OCI-LY1 (cell line): ENCODE measurements at regions not wholly inside any gene's neighbourhood (a gene's known extent, or its start where the extent isn't known, plus 50 kb on each side); places are given as distances from the start of the nearest gene placed in this dataset.

Experiments used
- H2AFZ ChIP-seq: fragments of 200-600 bp; sonication (generic), shearing (Covaris generic); 2 replicates; pipeline ENCODE4 v1.6.0; 2014; ENCODE audit warnings: antibody characterized with exemption, mild to moderate bottlenecking, low read length
- H3F3A ChIP-seq: fragments of 200-600 bp; sonication (generic), shearing (Covaris generic); 2 replicates; pipeline ENCODE4 v1.6.0; 2014; ENCODE audit warnings: mild to moderate bottlenecking, antibody characterized with exemption, low read length, moderate library complexity; ENCODE audit not compliant: insufficient read depth
- H3K27ac ChIP-seq: fragments of 200-600 bp; sonication (generic); 2 replicates; pipeline ENCODE4 v1.5.1; 2014; ENCODE audit warnings: low read length, mixed run types, mild to moderate bottlenecking, low read depth; ENCODE audit not compliant: poor library complexity, severe bottlenecking
- H3K27me3 ChIP-seq: fragments of 200-600 bp; sonication (generic); 2 replicates; pipeline ENCODE4 v1.6.0; 2014; ENCODE audit warnings: antibody characterized with exemption, mild to moderate bottlenecking, low read length, moderate library complexity; ENCODE audit not compliant: insufficient read depth
- H3K36me3 ChIP-seq: fragments of 200-600 bp; sonication (generic); 2 replicates; pipeline ENCODE4 v1.6.1; 2014; ENCODE audit warnings: mild to moderate bottlenecking, antibody characterized with exemption, low read length, moderate library complexity, mixed read lengths; ENCODE audit not compliant: insufficient read depth
- H3K4me1 ChIP-seq: fragments of 200-600 bp; sonication (generic); 2 replicates; pipeline ENCODE4 v1.5.1; 2014; ENCODE audit warnings: mild to moderate bottlenecking, low read length, moderate library complexity; ENCODE audit not compliant: insufficient read depth, severe bottlenecking
- H3K4me2 ChIP-seq: fragments of 200-600 bp; sonication (generic), shearing (Covaris generic); 2 replicates; pipeline ENCODE4 v1.6.1; 2014; ENCODE audit warnings: low read length
- H3K4me3 ChIP-seq: fragments of 200-600 bp; sonication (generic); 2 replicates; pipeline ENCODE4 v1.5.1; 2014; ENCODE audit warnings: low read length, low read depth, mild to moderate bottlenecking, mixed read lengths; ENCODE audit not compliant: poor library complexity, severe bottlenecking
- H3K79me2 ChIP-seq: fragments of 200-600 bp; shearing (Covaris generic); 2 replicates; pipeline ENCODE4 v1.6.1; 2016; ENCODE audit warnings: mixed run types, low read length, mixed read lengths; ENCODE audit not compliant: insufficient read depth
- H3K9ac ChIP-seq: fragments of 200-600 bp; sonication (generic), shearing (Covaris generic); 2 replicates; pipeline ENCODE4 v1.6.1; 2014; ENCODE audit warnings: mild to moderate bottlenecking, low read length, mixed read lengths
- H3K9me2 ChIP-seq: fragments of 200-600 bp; sonication (generic), shearing (Covaris generic); 2 replicates; pipeline ENCODE4 v1.6.1; 2014; ENCODE audit warnings: low read depth, mild to moderate bottlenecking, low read length, mixed read lengths
- H3K9me3 ChIP-seq: fragments of 200-600 bp; shearing (Covaris generic); 2 replicates; pipeline ENCODE4 v1.6.1; 2014; ENCODE audit warnings: low read length, mixed read lengths
- H4K20me1 ChIP-seq: fragments of 200-600 bp; sonication (generic), shearing (Covaris generic); 2 replicates; pipeline ENCODE4 v1.6.0; 2016; ENCODE audit warnings: mild to moderate bottlenecking, low read length; ENCODE audit not compliant: insufficient read depth
- CTCF ChIP-seq: fragments of 200-600 bp; sonication (generic), shearing (Covaris generic); IDR thresholded peaks from 2 replicates; pipeline ENCODE4 v1.5.1; 2017; ENCODE audit warnings: mild to moderate bottlenecking, antibody characterized with exemption, low read length, moderate library complexity, mixed read lengths
- EZH2 ChIP-seq: fragments of 200-600 bp; sonication (generic), shearing (Covaris generic); IDR thresholded peaks from 2 replicates; pipeline ENCODE4 v1.8.0; 2017; ENCODE audit warnings: borderline replicate concordance, mixed run types, mild to moderate bottlenecking, antibody characterized with exemption, low read length, moderate library complexity, mixed read lengths

- TF ChIP-seq CTCF = no peak
- no peak for TF ChIP-seq EZH2
- H3K27ac ChIP-seq = no peak overlapping the region
- no peaks in the 10 kb centered on the region for H3K9me2 ChIP-seq
- no peaks in the 10 kb centered on the region for H4K20me1 ChIP-seq
- no peaks in the 10 kb centered on the region for H3K27me3 ChIP-seq
- no peak overlapping the region for H3K4me3 ChIP-seq
- H3K4me2 ChIP-seq = no peak overlapping the region
- no peaks in the 10 kb centered on the region for H3K4me1 ChIP-seq
- H3F3A ChIP-seq = no peaks in the 10 kb centered on the region
- no peak overlapping the region for H3K9ac ChIP-seq
- no peaks in the 10 kb centered on the region for H3K79me2 ChIP-seq
- H3K36me3 ChIP-seq = no peaks in the 10 kb centered on the region
- H2AFZ ChIP-seq = no peak overlapping the region
- no peaks in the 10 kb centered on the region for H3K9me3 ChIP-seq
Measured at GRCh38 chr10:123559823-123560092, 106.4 kb upstream of the GPR26 start.

GRCh38 chr10:123560301-123561140 is 105.6 kb upstream of the GPR26 start:
- no peak for TF ChIP-seq EZH2
- TF ChIP-seq CTCF = no peak
- Histone ChIP-seq H3K27ac (no peak overlapping the region), H3K36me3 (no peaks in the 10 kb centered on the region), H3K9ac (no peak overlapping the region), H3K4me1 (no peaks in the 10 kb centered on the region), H3K27me3 (no peaks in the 10 kb centered on the region), H3K9me3 (no peaks in the 10 kb centered on the region), H2AFZ (no peak overlapping the region), H3K9me2 (no peaks in the 10 kb centered on the region), H3F3A (no peaks in the 10 kb centered on the region), H3K4me3 (no peak overlapping the region), H3K4me2 (no peak overlapping the region), H3K79me2 (no peaks in the 10 kb centered on the region), H4K20me1 (no peaks in the 10 kb centered on the region)

- no peak overlapping the region for H3K9ac ChIP-seq
- H3K27me3 ChIP-seq = no peaks in the 10 kb centered on the region
- H3K9me3 ChIP-seq = no peaks in the 10 kb centered on the region
- no peaks in the 10 kb centered on the region for H3K79me2 ChIP-seq
- H3K36me3 ChIP-seq = no peaks in the 10 kb centered on the region
- H3K27ac ChIP-seq = no peak overlapping the region
- no peak overlapping the region for H2AFZ ChIP-seq
- H3K4me3 ChIP-seq = no peak overlapping the region
- no peaks in the 10 kb centered on the region for H3K9me2 ChIP-seq
- H4K20me1 ChIP-seq = no peaks in the 10 kb centered on the region
- no peak overlapping the region for H3K4me2 ChIP-seq
- no peaks in the 10 kb centered on the region for H3K4me1 ChIP-seq
- H3F3A ChIP-seq = no peaks in the 10 kb centered on the region
- no peak for TF ChIP-seq EZH2
- no peak for TF ChIP-seq CTCF
Measured at GRCh38 chr10:123561141-123561440, 105.1 kb upstream of the GPR26 start.
